ENCODE measurements at regions not wholly inside any gene's neighbourhood (a gene's known extent, or its start where the extent isn't known, plus 50 kb on each side); places are given as distances from the start of the nearest gene placed in this dataset.

- no peak overlapping the region for H3K27ac Mint-ChIP-seq (ENCODE audit: unreplicated experiment)
- H3K9me3 Mint-ChIP-seq (ENCODE audit: low read depth, unreplicated experiment): peaks cover 4% of the 10 kb centered on the region
- intact Hi-C loops (cut with micrococcal nuclease; ENCODE audit: unreplicated experiment): no loop called here
- CTCF ChIA-PET: no interaction called here
- no peak overlapping the region for H3K4me3 Mint-ChIP-seq (ENCODE audit: low read depth, unreplicated experiment)
- H3K36me3 Mint-ChIP-seq (ENCODE audit: insufficient read depth, unreplicated experiment): no peaks in the 10 kb centered on the region
- no peaks in the 10 kb centered on the region for H3K27me3 Mint-ChIP-seq (ENCODE audit: unreplicated experiment)
- no peaks in the 10 kb centered on the region for H3K4me1 Mint-ChIP-seq (ENCODE audit: low read depth, unreplicated experiment)
- no peak for TF ChIP-seq CTCF (IDR thresholded peaks at IDR 0.05; ENCODE audit: unreplicated experiment)
- no peak for DNase-seq
- no TSS peak for BruUV-seq (replicated peaks)
Measured at GRCh38 chr5:67437905-67438845, 241.6 kb upstream of the CD180 start.

GRCh38 chr5:67435032-67435431 lies 238.4 kb upstream of the CD180 start:
- DNase-seq: no peak
- H3K9me3 Mint-ChIP-seq (ENCODE audit: low read depth, unreplicated experiment): peaks cover 4% of the 10 kb centered on the region
- H3K27ac Mint-ChIP-seq (ENCODE audit: unreplicated experiment): no peak overlapping the region
- no TSS peak for BruUV-seq (replicated peaks)
- intact Hi-C loops (cut with micrococcal nuclease; ENCODE audit: unreplicated experiment): no loop called here
- no peaks in the 10 kb centered on the region for H3K36me3 Mint-ChIP-seq (ENCODE audit: insufficient read depth, unreplicated experiment)
- no peaks in the 10 kb centered on the region for H3K4me1 Mint-ChIP-seq (ENCODE audit: low read depth, unreplicated experiment)
- H3K27me3 Mint-ChIP-seq (ENCODE audit: unreplicated experiment): no peaks in the 10 kb centered on the region
- no peak for TF ChIP-seq CTCF (IDR thresholded peaks at IDR 0.05; ENCODE audit: unreplicated experiment)
- no peak overlapping the region for H3K4me3 Mint-ChIP-seq (ENCODE audit: low read depth, unreplicated experiment)
- CTCF ChIA-PET: no interaction called here

GRCh38 chr5:67434466-67434865 lies 237.9 kb upstream of the CD180 start:
- CTCF ChIA-PET: no interaction called here
- intact Hi-C loops (cut with micrococcal nuclease; ENCODE audit: unreplicated experiment): no loop called here
- DNase-seq: no peak
- Mint-ChIP-seq H3K4me3 (ENCODE audit: low read depth, unreplicated experiment) (no peak overlapping the region), H3K4me1 (ENCODE audit: low read depth, unreplicated experiment) (no peaks in the 10 kb centered on the region), H3K27ac (ENCODE audit: unreplicated experiment) (no peak overlapping the region), H3K27me3 (ENCODE audit: unreplicated experiment) (no peaks in the 10 kb centered on the region), H3K36me3 (ENCODE audit: insufficient read depth, unreplicated experiment) (no peaks in the 10 kb centered on the region), H3K9me3 (ENCODE audit: low read depth, unreplicated experiment) (peaks cover 4% of the 10 kb centered on the region)
- BruUV-seq (replicated peaks): no TSS peak
- no peak for TF ChIP-seq CTCF (IDR thresholded peaks at IDR 0.05; ENCODE audit: unreplicated experiment)

- Mint-ChIP-seq H3K36me3 (ENCODE audit: insufficient read depth, unreplicated experiment) (no peaks in the 10 kb centered on the region), H3K4me1 (ENCODE audit: low read depth, unreplicated experiment) (no peaks in the 10 kb centered on the region), H3K9me3 (ENCODE audit: low read depth, unreplicated experiment) (peaks cover 4% of the 10 kb centered on the region), H3K27me3 (ENCODE audit: unreplicated experiment) (no peaks in the 10 kb centered on the region), H3K4me3 (ENCODE audit: low read depth, unreplicated experiment) (no peak overlapping the region), H3K27ac (ENCODE audit: unreplicated experiment) (no peak overlapping the region)
- no peak for TF ChIP-seq CTCF (IDR thresholded peaks at IDR 0.05; ENCODE audit: unreplicated experiment)
- no TSS peak for BruUV-seq (replicated peaks)
- CTCF ChIA-PET: no interaction called here
- intact Hi-C loops (cut with micrococcal nuclease; ENCODE audit: unreplicated experiment): no loop called here
- DNase-seq: no peak
Measured at GRCh38 chr5:67432606-67433005, 236.0 kb upstream of the CD180 start.
